ENCODE measurements at regions not wholly inside any gene's neighbourhood (a gene's known extent, or its start where the extent isn't known, plus 50 kb on each side); places are given as distances from the start of the nearest gene placed in this dataset.
"Not testable (repeated sequence)": the region's sequence is repeated elsewhere in the genome, so short reads cannot be mapped to it uniquely, and the experiment has no call there.

- H2BK12ac ChIP-seq (ENCODE audit: low read length in 2 of 2); H3K9me3 ChIP-seq (ENCODE audit: control insufficient read depth, low read length); H2AK5ac ChIP-seq (ENCODE audit: low read length, severe bottlenecking); H3K14ac ChIP-seq (ENCODE audit: low read length in 2 of 2); H2BK5ac ChIP-seq (ENCODE audit: low read depth, low read length, poor library complexity, severe bottlenecking); H3K18ac ChIP-seq (ENCODE audit: low read depth in 1 of 2, low read length in 2 of 2); H3K79me1 ChIP-seq (replicated peaks; ENCODE audit: low read length, poor library complexity, severe bottlenecking); H3K4me2 ChIP-seq (ENCODE audit: low read length, poor library complexity, severe bottlenecking); H2BK120ac ChIP-seq (ENCODE audit: low read depth, low read length); H3K4me3 ChIP-seq (ENCODE audit: insufficient read depth in 1 of 2, low read depth in 1 of 2, low read length in 2 of 2); H4K91ac ChIP-seq (ENCODE audit: low read length); H3K9ac ChIP-seq (ENCODE audit: low read length); H3K4me1 ChIP-seq (ENCODE audit: control insufficient read depth, insufficient read depth, low read depth, low read length); H3K23ac ChIP-seq (ENCODE audit: low read length in 2 of 2); H4K8ac ChIP-seq (ENCODE audit: low read length); H3K27me3 ChIP-seq (ENCODE audit: control insufficient read depth in 1 of 2, insufficient read depth in 1 of 2, low read length in 2 of 2); H3K36me3 ChIP-seq (ENCODE audit: control insufficient read depth in 1 of 2, insufficient read depth in 2 of 2, low read depth in 1 of 2, low read length in 2 of 2); H2BK15ac ChIP-seq (ENCODE audit: low read depth, poor library complexity, severe bottlenecking); DNase-seq; H3K4ac ChIP-seq (ENCODE audit: low read depth in 1 of 2, low read length in 2 of 2); H3K27ac ChIP-seq (ENCODE audit: low read length, poor library complexity, severe bottlenecking); H2AFZ ChIP-seq (ENCODE audit: low read depth, low read length): not testable (repeated sequence)
- no CpG with 5 or more reads among the region's 3 CpGs for WGBS
Observed at GRCh38 chr1:149686593-149687238, 95.8 kb upstream of the FCGR1A start.

- H2BK120ac ChIP-seq (ENCODE audit: low read depth, low read length); DNase-seq; H3K36me3 ChIP-seq (ENCODE audit: control insufficient read depth in 1 of 2, insufficient read depth in 2 of 2, low read depth in 1 of 2, low read length in 2 of 2); H2BK12ac ChIP-seq (ENCODE audit: low read length in 2 of 2); H2AFZ ChIP-seq (ENCODE audit: low read depth, low read length); H3K23ac ChIP-seq (ENCODE audit: low read length in 2 of 2); H2BK15ac ChIP-seq (ENCODE audit: low read depth, poor library complexity, severe bottlenecking); H3K4ac ChIP-seq (ENCODE audit: low read depth in 1 of 2, low read length in 2 of 2); H3K79me1 ChIP-seq (replicated peaks; ENCODE audit: low read length, poor library complexity, severe bottlenecking); H3K4me2 ChIP-seq (ENCODE audit: low read length, poor library complexity, severe bottlenecking); H3K4me3 ChIP-seq (ENCODE audit: insufficient read depth in 1 of 2, low read depth in 1 of 2, low read length in 2 of 2); H2AK5ac ChIP-seq (ENCODE audit: low read length, severe bottlenecking); H3K27ac ChIP-seq (ENCODE audit: low read length, poor library complexity, severe bottlenecking); H3K18ac ChIP-seq (ENCODE audit: low read depth in 1 of 2, low read length in 2 of 2); H3K9me3 ChIP-seq (ENCODE audit: control insufficient read depth, low read length); H3K9ac ChIP-seq (ENCODE audit: low read length); H4K8ac ChIP-seq (ENCODE audit: low read length); H4K91ac ChIP-seq (ENCODE audit: low read length); H2BK5ac ChIP-seq (ENCODE audit: low read depth, low read length, poor library complexity, severe bottlenecking); H3K4me1 ChIP-seq (ENCODE audit: control insufficient read depth, insufficient read depth, low read depth, low read length); H3K27me3 ChIP-seq (ENCODE audit: control insufficient read depth in 1 of 2, insufficient read depth in 1 of 2, low read length in 2 of 2); H3K14ac ChIP-seq (ENCODE audit: low read length in 2 of 2): not testable (repeated sequence)
- 82% methylated on average over 4 of the region's 6 CpGs for WGBS
Observed at GRCh38 chr1:149691399-149691798, 91.1 kb upstream of the FCGR1A start.

GRCh38 chr1:149692804-149693539 is 89.5 kb upstream of the FCGR1A start:
- H3K9me3 ChIP-seq (ENCODE audit: control insufficient read depth, low read length); H3K4me2 ChIP-seq (ENCODE audit: low read length, poor library complexity, severe bottlenecking); DNase-seq; H2BK15ac ChIP-seq (ENCODE audit: low read depth, poor library complexity, severe bottlenecking); H2BK120ac ChIP-seq (ENCODE audit: low read depth, low read length); H3K9ac ChIP-seq (ENCODE audit: low read length); H3K27ac ChIP-seq (ENCODE audit: low read length, poor library complexity, severe bottlenecking); H2BK5ac ChIP-seq (ENCODE audit: low read depth, low read length, poor library complexity, severe bottlenecking); H2BK12ac ChIP-seq (ENCODE audit: low read length in 2 of 2); H4K8ac ChIP-seq (ENCODE audit: low read length); H2AFZ ChIP-seq (ENCODE audit: low read depth, low read length); H3K23ac ChIP-seq (ENCODE audit: low read length in 2 of 2); H3K4me1 ChIP-seq (ENCODE audit: control insufficient read depth, insufficient read depth, low read depth, low read length); H3K14ac ChIP-seq (ENCODE audit: low read length in 2 of 2); H3K79me1 ChIP-seq (replicated peaks; ENCODE audit: low read length, poor library complexity, severe bottlenecking); H3K27me3 ChIP-seq (ENCODE audit: control insufficient read depth in 1 of 2, insufficient read depth in 1 of 2, low read length in 2 of 2); H3K4me3 ChIP-seq (ENCODE audit: insufficient read depth in 1 of 2, low read depth in 1 of 2, low read length in 2 of 2); H3K36me3 ChIP-seq (ENCODE audit: control insufficient read depth in 1 of 2, insufficient read depth in 2 of 2, low read depth in 1 of 2, low read length in 2 of 2); H2AK5ac ChIP-seq (ENCODE audit: low read length, severe bottlenecking); H3K4ac ChIP-seq (ENCODE audit: low read depth in 1 of 2, low read length in 2 of 2); H4K91ac ChIP-seq (ENCODE audit: low read length); H3K18ac ChIP-seq (ENCODE audit: low read depth in 1 of 2, low read length in 2 of 2): not testable (repeated sequence)
- no CpG with 5 or more reads among the region's 17 CpGs for WGBS

GRCh38 chr1:149695066-149695465 is 87.4 kb upstream of the FCGR1A start:
- not testable (repeated sequence) for H2BK5ac ChIP-seq (ENCODE audit: low read depth, low read length, poor library complexity, severe bottlenecking); H3K18ac ChIP-seq (ENCODE audit: low read depth in 1 of 2, low read length in 2 of 2); H3K79me1 ChIP-seq (replicated peaks; ENCODE audit: low read length, poor library complexity, severe bottlenecking); H2AK5ac ChIP-seq (ENCODE audit: low read length, severe bottlenecking); H3K4me3 ChIP-seq (ENCODE audit: insufficient read depth in 1 of 2, low read depth in 1 of 2, low read length in 2 of 2); H2BK120ac ChIP-seq (ENCODE audit: low read depth, low read length); H3K9ac ChIP-seq (ENCODE audit: low read length); H2AFZ ChIP-seq (ENCODE audit: low read depth, low read length); H3K23ac ChIP-seq (ENCODE audit: low read length in 2 of 2); H3K14ac ChIP-seq (ENCODE audit: low read length in 2 of 2); H4K8ac ChIP-seq (ENCODE audit: low read length); H3K27me3 ChIP-seq (ENCODE audit: control insufficient read depth in 1 of 2, insufficient read depth in 1 of 2, low read length in 2 of 2); H3K4me1 ChIP-seq (ENCODE audit: control insufficient read depth, insufficient read depth, low read depth, low read length); H3K27ac ChIP-seq (ENCODE audit: low read length, poor library complexity, severe bottlenecking); H4K91ac ChIP-seq (ENCODE audit: low read length); H2BK15ac ChIP-seq (ENCODE audit: low read depth, poor library complexity, severe bottlenecking); H3K4me2 ChIP-seq (ENCODE audit: low read length, poor library complexity, severe bottlenecking); H3K36me3 ChIP-seq (ENCODE audit: control insufficient read depth in 1 of 2, insufficient read depth in 2 of 2, low read depth in 1 of 2, low read length in 2 of 2); H2BK12ac ChIP-seq (ENCODE audit: low read length in 2 of 2); H3K9me3 ChIP-seq (ENCODE audit: control insufficient read depth, low read length); DNase-seq; H3K4ac ChIP-seq (ENCODE audit: low read depth in 1 of 2, low read length in 2 of 2)
- WGBS, result no CpG with 5 or more reads among the region's 3 CpGs

Measured in mesenchymal stem cell (in vitro differentiated cells and primary cell).